ENCODE measurements at regions not wholly inside any gene's neighbourhood (a gene's known extent, or its start where the extent isn't known, plus 50 kb on each side); places are given as distances from the start of the nearest gene placed in this dataset.
"Not testable (repeated sequence)": the region's sequence is repeated elsewhere in the genome, so short reads cannot be mapped to it uniquely, and the experiment has no call there.

GRCh38 chr18:25544546-25545287 is 192.8 kb upstream of the ZNF521 start:
- DNase-seq = no peak

DNA sequence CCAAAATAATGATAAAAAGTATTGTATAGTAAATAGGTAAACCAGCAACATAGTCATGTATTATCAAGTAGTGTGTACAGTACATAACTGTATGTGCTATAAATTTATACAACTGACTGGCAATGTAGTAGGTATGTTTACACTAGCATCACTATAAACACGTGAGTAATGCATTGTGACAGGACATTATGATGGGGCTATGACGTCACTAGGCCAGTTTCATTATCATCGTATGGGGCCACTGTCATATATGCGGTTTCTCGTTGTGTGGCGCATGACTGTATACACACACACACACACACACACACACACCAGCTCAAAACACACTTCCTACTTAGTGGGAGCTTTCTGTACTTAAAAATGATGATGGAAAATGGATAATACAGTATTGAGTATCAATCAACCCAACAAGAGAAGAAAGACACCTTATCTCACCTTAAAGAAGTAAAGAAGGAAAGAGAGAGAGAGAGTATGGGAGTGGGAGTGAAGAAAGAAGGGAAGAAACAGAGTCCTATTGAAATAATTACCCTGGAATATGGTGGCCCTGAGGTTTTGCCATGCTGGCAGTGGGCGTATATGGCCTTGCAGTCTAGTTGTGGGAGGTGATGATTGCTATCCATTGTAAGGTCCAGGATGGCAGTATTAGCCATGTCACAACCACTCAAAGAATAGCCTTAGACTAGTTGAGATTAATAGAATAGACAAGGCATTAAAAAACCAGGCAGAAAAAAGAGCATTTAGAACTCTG is 186.4 kb upstream of the ZNF521 start:
- DNase-seq = no peak

DNA sequence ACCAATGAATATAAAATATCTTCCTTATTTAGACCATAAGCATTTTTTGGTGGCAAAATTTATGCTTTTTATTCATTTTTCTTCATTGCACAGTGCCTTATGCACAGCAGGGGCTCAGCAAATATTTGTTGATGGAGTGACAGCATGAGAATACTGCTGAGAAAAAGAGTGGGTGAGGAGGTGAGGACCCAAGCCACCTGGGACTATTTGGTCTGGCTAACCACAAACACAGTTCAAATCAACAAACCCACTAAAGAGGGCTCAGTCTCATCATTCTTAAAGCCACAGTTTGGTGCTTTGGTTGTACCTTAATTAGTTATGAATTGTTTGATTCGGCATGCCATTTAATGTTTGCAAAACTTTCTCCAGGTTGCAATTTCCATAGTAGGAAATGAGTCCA is 183.5 kb upstream of the ZNF521 start:
- DNase-seq = no peak

DNA sequence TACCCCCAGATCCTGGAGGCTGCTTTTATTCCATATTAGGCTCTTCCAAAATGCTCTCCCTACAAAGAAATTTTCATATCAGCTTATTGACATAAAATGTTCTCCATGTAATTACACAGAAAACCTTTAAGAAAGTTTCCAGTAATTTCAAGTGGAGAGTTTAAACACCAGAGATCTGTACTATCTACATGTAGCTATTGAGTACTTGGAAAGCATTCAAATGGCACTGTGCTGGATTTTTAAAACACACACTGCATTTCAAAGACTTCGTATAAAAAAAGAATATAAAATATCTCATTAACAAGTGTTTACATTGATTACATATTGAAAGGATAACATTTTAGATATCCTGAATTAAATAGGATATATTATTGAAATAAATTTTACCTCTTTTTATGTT is 182.4 kb upstream of the ZNF521 start:
- DNase-seq = no peak

DNA sequence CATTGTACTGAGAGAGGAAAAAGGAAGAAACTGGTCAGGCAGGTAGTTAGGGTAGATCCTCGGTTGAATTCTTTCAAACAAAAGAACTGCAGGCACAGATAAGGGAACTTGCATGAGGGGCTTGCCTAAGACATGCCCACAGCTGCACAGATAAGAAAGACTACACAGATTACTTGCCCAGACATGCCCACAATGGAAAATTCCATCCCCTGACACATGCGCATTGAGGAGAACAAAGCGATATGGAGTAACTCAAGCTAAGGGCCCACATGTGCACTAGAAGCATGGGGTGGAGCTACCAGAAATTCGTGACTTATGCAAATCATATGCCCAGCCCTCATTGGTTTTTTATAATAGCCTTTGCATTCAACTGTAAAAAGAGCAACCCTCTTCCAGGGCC is 181.3 kb upstream of the ZNF521 start:
- no peak for DNase-seq

DNA sequence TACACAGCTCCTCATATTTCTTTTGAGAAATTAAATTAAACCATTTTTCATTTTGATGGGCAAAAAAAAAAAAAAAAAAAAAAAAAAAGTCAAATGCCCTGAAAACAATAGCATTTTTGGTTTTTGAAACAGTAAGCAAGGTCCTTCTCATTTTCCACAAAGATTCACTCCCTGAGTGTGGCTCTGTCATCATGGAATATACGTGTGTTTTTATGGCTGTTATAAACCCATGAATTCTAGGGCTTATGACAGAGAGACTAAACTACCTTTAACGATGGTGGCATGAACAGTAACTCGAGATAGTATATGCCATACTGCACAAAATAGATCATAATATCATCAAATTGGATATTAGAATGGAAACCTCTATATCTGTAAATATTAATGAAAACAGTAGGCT is 179.2 kb upstream of the ZNF521 start:
- DNase-seq = no peak

- DNase-seq = not testable (repeated sequence)
These were observed 173.8 kb upstream of the ZNF521 start for GRCh38 chr18:25525789-25526188.

- no peak for DNase-seq
These were observed 166.7 kb upstream of the ZNF521 start for GRCh38 chr18:25518716-25519053.

DNA sequence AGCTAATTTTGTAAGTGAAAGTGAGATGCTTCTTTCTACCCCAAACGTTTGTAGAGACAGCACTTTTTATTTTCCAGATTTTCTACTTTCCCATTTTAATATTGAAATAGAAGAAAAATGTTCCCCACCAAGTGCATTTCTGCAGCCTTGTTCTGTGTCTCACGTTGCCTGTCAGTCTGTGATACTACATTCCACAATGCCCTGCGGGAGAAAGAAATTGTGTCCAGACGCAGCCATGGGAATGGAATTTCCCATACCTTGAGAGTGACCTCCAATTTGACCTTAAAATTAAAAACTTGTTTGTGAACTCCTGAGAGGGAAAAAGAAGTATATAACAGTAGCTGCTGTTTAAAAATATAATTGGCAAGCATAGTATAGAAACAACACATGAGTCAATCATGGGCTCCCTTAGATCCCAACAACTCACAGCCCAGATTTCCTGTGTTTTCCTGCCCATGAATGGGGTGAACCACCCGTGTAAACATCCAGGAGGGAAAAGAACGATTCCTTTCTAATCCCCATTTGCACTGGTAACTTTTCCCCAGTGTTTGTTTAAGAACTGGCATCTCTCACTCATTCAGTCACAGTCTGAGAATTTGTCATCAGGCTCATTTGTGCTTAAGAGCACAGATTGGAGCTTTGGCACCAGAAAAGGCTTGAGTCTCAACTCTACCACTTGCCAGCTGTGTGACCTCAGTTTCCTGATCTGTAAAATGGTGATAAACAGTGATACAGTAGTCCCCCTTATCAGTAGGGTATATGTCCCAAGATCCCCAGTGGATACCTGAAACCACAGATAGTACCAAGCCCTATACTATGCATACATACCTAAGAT is 166.1 kb upstream of the ZNF521 start:
- DNase-seq = no peak

GRCh38 chr18:25516747-25517498 is 165.0 kb upstream of the ZNF521 start:
- no peak for DNase-seq

DNA sequence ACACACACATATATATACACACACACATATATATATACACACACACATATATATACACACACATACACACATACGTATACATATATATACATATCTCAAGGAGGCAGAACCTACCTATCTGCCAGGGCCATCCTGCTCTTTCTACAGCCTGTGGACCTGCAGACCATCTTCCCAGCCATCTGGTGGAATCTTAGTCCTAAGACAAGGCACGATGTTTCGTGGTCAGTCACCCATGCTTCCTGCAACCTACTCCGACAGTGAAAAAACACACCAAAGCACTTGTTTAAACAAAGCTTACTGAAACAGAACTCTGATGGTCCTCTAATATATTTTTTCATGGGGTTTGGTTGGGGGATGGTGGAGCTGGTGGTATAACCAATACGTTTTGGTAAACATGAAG is 164.2 kb upstream of the ZNF521 start:
- DNase-seq = no peak

- DNase-seq = no peak
These were observed 158.1 kb upstream of the ZNF521 start for GRCh38 chr18:25510096-25510495.

DNA sequence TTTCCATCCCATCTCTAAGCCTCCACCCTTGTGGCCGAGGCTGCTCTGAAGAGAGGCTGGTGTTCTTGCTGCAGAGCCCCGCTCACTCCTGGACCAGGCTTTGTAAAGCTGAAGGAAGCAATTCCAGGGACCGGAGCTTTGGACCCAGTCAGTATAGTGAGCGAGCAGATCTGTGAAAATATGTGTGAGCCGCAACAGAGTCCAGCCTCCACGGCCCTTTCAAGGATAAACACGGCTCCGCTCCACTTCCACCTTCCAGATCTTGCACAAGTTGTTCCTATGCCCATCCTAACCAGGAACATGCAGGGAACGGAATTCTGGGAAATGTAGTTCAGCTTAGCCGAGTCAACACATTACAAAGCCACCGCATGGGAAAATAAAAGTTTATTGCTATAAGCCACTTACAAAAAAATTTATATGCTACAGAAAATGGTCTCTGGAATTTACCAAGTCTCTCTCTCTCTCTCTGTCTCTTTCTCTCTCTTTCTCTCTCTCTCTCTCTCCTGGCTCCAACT is 151.7 kb upstream of the ZNF521 start:
- DNase-seq = no peak

GRCh38 chr18:25497151-25497794 is 145.3 kb upstream of the ZNF521 start:
- no peak for DNase-seq

- DNase-seq = no peak
These were observed 144.6 kb upstream of the ZNF521 start for GRCh38 chr18:25496544-25496943.

GRCh38 chr18:25495606-25496005 is 143.6 kb upstream of the ZNF521 start:
- DNase-seq = no peak

DNA sequence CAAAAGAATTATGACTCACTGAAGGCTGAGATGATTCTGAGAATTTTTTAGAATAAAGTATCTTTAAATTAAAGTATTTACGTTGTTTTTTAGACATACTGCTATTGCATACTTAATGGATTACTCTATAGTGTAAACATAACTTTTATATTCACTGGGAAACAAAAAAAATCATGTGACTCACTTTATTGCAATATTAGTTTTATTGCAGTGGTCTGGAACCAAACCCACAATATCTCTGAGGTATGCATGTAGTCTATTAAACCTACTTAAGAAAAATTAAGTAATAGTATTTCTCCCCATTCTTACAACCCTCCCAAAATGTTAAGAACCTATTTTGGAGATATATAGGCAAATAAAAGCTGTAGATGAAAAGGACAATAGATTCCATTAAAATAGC is 142.9 kb upstream of the ZNF521 start:
- no peak for DNase-seq

GRCh38 chr18:25493401-25493800 is 141.4 kb upstream of the ZNF521 start:
- DNase-seq = no peak

- DNase-seq = no peak
These were observed 138.3 kb upstream of the ZNF521 start for GRCh38 chr18:25490316-25490715.

DNA sequence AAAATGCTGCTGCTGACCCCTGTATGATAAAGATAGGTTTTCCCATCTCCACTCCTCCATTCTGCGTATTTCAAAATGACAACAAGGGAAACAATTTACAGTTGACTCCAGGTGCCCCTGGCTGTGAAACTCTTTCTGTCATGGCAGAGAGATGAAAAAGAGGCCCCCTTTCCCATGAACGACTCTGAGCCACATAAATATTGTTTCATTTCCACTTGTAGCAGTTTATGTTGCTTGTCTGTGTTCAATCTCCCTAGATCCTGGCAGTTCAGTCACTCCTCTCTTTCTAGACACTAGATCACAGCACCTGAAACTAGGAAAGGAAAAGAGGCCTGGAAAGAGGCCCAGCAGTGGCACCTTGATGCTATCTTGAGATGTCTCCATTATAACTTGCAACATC is 121.0 kb upstream of the ZNF521 start:
- DNase-seq = no peak

DNA sequence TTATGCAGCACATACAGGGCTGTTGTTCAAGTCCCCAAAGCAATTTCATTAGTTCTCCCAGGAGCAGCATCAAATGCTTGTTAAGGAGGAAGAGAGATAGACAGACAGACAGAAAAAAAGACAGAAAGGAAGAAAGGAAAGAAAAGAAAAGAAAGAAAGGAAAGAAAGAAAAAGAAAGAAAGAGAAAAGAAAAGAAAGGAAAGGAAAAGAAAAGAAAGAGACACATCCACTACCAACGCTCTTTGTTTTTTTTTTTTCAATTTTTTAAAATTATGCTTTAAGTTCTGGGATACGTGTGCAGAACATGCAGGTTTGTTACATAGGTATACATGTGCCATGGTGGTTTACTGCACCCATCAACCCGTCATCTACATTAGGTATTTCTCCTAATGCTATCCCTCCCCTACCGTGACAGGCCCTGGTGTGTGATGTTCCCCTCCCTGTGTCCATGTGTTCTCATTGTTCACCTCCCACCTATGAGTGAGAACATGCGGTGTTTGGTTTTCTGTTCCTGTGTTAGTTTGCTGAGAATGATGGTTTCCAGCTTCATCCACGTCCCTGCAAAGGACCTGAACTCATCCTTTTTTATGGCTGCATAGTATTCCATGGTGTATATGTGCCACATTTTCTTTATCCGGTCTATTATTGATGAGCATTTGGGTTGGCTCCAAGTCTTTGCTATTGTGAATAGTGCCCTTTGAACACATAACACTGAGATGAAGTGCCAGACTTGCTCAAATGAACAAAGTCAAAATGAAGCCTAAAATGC is 119.0 kb upstream of the ZNF521 start:
- DNase-seq = not testable (repeated sequence)
